Skin of body (tissue), 1 donor: ENCODE measurements at regions not wholly inside any gene's neighbourhood (a gene's known extent, or its start where the extent isn't known, plus 50 kb on each side); places are given as distances from the start of the nearest gene placed in this dataset.

Experiments
- DNase-seq: peaks from one replicate; lab custom pipeline; 2025; lab: John Stamatoyannopoulos, UW

DNA sequence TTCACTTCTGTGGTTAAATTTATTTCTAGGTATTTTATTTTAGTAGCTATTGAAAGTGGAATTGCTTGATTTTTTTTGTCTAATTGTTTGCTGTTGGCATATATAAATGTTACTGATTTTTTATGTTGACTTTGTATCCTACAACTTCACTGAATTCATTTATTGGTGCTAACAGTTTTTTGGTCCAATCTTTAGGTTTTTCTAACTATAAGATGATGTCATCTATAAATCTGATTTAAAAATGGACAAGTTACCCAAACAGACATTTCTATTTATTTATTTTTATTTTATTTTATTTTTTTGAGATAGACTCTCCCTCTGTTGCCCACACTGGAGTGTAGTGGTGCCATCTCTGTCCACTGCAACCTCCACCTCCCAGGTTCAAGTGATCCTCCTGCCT, 162.3 kb downstream of the COX7C start:
- no peak for DNase-seq

DNA sequence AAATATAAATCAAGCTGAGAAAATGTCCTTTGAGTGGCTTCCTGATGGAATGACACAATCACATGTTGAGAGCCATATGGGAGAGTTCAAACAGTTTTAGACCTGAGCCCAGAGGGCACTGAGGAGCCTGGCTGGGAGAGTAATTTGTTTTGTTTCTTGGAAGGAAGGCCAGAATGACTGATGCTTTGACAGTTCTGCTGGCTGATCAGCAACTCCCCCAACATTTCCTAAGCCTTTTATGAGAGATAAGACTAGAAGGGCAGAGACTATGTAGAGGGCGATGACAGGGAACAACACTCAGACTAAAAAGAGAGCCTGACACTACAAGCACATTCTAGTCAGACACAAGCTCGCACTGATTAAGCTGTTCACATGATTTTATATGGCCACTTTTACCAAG, 169.2 kb downstream of the COX7C start:
- DNase-seq: no peak

DNA sequence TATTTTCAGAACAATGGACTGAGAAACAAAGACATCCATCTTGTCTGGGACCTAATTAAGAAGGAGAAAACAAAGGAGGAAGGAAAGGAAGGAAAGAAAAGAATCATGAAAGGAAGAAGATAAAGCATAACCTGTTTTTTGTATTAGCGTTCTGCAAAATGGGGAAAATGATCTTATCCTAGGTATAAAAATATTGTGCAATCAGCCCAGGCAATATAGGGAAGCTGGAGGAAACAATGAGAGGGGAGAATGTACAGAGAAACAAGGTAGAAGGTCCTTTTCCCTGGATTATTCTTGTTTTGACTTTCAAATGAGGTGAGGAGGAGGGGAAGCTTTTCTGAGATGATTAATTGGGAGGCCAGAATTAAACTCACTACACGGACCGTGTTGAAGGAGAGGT, 177.9 kb downstream of the COX7C start:
- no peak for DNase-seq

DNA sequence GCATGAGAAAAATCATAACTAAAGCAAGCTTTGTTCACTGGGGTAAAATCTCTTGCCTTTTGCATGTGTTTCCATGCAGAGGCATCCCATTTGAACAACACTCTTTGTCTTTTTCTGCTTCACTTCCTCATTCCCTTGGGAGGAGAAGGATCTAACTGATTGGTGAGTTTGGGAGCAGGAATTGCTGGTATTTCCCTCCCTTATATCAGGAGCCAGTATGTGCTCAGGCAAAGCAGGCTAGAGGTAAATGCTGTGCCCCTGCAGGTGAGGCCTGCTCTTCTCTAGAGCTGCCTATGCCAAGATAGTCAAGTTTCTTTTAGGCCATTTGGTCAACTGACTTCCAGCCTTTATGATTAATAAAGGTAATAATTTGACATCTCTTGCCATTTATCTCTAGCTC, 179.9 kb downstream of the COX7C start:
- no peak for DNase-seq

DNA sequence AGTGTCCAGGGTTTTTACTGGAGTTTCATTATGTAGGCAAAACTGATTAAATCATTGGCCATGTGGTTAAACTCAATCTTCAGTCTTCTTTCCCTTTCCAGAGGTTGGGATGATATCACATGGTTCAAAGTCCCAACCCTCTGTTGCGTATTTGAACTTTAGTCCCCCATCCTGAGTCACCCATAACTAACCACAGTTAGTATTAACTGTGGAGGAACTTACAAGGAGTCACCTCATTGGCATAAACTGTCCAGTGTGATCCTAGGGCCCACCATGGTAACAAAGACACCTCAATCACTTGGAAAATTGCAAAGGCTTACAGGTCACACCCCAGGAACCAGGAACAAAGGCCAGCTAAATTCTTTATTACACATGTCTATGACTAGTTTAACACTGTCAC, 188.5 kb downstream of the COX7C start:
- no peak for DNase-seq

DNA sequence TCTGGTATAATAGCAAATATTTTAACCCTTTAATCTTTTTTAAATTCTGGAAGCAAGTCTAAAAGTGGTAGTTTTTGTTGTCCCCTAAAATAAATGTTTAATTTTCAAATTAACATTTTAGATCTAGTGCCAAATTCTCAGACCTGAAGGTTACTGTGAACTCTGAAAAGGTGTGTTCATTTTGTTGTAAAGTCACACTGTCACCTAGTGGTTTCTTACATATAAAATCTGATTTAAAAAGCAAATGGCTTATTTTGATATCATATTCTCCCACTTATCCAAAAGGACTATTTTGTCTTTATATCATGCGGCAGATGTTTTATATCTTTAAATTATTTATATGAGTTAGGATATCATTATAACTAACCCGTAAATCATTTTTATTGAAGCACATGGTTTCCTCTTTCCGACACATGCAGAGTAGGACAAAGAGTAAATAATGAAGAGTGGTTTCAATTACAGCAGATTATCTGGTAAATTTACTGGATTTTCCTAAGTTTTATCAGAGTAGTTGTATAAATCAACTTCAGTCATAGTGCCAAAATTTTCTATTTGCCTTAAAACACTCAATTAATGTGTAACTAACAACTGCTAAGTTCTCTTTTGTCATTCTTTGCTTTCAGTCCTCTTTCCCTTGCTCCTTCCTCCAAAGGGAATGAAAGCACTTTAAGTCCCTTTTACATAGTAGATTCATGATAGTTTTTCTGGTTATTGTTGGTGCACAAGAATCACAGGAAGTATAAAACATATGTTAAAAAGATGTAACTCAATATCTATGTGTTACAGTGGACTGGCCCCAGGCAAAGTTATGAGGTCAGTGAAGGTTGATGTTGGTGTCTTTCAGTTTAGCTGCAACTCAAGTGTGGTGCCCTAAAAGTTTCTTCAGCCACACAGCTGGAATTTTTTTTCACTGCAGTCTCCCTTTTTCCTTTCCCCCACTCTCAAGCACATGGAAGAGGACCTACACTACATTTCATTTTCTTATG, 189.6 kb downstream of the COX7C start:
- DNase-seq: peak; percentile 55

DNA sequence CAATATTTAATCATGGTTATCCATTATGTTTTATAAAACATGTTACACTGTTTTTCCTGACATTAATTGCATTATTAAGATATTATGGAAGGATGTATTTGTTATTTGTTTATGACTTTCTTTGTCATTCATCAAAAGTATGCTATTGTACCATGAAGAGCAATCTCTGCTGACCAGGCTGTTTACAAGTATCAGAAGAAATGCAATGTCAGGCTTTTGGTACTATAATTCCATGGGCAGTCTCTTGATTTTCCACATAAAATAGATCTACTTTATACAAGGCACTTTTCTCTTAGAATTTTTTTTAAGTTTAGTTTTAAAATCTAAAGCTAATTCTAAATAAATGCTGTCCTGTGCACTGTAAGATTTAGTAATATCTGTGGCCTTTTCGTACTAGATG, 196.6 kb downstream of the COX7C start:
- no peak for DNase-seq

DNA sequence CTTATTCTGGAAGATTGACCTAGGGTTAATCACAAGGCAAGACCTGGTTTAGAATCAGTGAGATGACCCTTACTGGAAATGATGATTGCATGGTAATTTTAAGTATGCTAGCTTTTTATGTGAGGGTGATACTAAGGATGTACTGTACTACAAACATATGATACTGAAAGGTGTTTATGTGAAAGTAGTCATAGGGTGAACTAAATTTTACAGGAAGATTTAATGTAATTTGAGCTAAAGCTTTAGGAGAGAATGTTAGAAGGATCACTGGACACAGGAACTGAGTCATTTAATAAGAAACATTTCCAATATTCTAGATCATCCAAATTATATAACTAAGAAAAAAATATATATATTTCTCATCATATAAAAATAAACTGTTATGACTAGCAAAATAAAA, 197.2 kb downstream of the COX7C start:
- DNase-seq: no peak

DNA sequence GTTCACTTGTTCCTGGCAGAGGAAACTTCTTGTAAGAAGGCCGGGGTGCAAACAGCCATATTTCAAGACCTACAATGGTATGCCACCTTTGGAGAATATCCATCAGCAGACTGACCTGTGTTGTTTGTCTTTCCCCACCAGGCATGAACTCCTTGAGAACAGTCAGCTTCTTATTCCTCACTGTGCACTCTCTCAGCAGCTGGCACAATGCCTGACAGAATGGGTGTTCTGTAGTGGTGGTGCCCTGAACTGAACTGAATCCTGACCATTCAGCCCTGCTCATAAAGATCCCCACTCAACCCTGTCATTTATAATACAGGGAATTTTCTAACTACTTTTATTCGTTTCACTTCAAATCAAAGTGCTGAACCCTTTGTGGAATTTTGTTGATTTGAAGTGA, 206.9 kb downstream of the COX7C start:
- DNase-seq: no peak

DNA sequence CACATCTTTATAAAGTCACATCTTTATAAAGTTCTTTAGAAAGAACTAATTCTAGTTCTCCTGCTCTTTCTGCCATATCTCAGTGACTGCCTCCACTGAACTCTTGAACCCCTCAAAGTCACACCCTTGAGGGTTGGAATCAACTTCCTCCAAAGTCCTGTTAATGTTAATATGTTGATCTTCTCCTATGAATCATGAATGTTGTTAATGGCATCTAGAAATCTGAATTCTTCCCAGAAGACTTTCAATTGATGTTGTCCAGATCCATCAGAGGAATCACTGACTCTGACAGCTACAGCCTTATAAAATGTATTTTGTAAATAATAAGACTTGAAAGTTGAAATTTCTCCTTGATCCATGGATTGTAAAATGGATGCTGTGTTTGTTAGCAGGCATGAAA, 213.4 kb downstream of the COX7C start:
- DNase-seq: no peak

DNA sequence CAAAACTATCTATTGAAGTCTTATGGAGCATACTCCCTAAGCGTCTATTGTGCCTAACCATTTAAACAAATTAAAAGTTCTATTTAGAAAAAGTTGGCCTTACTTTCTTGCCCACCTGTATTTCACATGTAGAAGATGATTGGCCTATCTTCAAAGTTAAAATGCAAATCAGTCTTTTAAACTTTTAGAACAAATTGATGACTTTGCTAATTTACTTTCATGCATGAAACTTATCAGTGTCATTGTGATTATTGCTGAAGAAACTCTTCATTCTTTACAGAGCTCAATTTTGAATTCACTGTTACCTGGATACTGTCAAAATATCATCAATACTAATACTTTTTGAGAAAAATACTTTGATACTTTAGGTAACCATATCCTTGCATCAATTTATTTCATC, 216.1 kb downstream of the COX7C start:
- DNase-seq: no peak

DNA sequence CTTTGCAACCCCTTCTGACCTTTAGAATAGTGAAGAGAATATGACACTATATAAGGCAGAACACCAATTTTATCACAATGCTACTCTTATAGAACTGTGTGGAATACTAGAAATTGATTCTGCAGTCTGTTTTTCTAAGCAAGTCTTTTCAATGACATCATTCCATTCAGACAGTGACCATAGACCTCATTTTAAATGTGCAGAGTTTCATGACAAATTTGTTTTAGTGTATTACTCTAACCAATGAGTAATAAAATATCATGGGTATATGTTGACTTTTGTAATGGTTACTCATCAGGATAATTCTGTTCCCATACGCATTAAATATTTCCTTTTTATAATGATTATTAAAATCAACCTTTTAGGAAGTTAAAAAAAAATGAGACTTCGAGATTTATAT, 219.9 kb downstream of the COX7C start:
- no peak for DNase-seq

DNA sequence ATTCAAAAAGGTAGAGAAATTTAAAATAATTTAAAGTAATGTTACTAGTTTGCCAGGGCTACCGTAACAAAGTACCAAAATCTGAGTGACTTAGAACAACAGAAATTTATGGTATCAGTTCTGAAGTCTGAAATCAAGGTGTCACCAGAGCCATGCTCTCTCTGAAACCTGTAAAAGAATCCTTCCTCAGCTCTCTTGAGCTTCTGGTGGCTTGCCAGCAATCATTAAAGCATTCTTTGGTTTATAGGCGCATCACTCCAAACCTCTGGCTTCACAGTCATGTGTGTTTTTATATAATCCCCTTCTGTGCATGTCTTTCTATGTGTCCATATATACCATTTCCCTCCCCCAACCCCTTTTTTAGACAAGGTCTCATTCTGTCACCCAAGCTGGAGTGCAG, 220.3 kb downstream of the COX7C start:
- no peak for DNase-seq

DNA sequence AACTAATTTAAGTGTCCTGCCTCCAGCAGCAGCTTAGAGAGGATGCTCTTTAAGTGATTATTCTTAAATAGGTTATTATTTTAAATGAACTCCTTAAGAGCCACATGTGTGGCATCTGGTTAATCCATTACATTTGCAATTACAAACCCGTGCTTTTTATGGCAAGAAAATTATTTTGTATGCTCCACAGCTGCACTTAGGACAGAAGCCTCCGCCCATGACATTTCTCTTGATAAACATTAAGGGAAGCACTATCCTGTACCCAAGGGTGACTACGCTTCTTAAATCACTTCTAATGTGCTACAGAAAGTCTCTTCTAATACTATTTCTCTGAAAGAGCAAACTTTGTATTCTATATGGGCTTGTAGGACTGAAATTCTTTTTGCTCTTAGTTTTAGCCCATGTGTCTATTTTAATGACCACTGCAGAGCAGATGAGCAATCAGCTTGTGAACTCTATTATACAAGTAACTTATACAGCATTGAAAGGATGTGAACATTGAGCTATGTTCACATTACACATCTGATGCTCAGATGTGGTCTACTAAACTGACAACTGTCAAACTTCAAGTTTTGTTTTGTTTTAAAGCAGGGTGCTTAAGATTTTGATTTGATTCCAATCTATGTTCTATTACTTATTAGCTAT, 223.4 kb downstream of the COX7C start:
- DNase-seq: peak; percentile 15

DNA sequence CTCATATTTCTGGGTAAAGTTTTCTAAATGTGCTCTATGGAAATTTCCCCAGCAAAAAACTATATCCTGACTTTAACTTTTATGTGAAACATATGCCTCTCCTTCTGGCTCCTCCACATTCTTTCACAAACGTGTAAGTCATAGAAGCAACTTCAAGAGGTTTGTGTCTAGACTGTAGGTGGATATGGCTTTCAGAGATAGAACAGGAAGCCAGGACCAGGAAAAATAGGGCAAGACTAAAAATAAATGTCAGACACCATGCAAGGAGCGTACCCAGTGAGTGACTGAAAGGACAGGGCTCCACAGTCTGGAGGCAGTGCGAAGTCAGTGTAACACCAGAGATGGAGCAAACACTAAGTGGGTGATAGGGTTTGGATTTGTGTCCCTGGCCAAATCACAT, 240.7 kb downstream of the COX7C start:
- no peak for DNase-seq

DNA sequence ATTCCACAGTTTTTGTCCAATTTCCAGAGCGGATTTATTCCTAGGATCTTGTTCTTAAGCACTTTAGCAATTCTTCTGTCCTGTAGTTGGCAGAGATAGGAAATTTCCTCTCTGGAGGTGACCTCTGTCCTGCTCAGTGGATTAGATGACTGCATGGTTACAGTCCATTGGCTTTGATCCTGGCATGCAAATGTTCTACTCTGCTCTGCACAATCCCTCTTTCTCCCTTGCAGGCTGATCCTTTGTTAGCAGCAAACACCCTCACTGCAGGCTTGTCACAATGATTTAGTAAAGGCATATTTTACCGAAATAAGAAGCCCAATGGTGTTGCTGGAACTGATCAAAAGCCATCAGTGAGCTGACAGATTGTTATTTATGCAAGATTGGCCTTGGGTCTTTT, 243.8 kb downstream of the COX7C start:
- DNase-seq: no peak

DNA sequence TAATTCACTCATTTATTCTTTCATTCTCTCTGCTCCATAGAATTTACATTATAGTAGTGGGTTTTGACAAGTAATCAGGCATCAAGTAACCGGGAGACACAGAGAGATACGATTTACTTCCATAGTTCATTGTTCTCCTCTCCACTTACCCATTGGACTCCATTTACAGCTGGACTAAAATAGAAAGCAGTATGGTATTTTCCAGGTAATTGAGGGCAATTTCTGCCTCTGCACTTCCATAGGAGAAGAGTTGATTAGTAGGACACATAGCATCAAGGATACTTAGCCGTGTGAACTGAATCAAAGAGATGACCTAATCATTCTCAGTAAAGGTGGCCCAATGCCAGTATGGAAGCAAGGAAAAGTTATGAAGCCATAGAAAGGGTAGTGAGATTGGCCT, 244.4 kb downstream of the COX7C start:
- no peak for DNase-seq

DNA sequence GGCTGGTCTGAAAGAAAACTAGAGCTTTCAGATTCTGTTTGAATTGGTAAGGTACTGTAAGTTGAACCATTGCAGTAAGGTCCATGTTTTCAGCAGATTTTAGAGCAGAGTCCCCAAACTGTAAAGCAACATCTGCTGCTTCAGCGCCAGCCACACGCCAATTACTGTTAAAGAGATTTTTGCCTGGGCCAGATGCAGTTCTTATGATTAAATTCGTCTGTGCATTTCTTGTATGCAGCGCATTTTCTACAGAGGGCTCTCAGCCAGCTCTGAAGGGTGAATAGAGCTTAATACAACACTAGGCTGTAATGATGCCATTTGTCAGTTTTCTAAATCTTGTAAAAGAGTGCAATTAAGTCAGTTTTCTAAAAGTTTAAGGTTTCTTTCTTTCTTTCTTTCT, 246.3 kb downstream of the COX7C start:
- DNase-seq: peak; percentile 77

DNA sequence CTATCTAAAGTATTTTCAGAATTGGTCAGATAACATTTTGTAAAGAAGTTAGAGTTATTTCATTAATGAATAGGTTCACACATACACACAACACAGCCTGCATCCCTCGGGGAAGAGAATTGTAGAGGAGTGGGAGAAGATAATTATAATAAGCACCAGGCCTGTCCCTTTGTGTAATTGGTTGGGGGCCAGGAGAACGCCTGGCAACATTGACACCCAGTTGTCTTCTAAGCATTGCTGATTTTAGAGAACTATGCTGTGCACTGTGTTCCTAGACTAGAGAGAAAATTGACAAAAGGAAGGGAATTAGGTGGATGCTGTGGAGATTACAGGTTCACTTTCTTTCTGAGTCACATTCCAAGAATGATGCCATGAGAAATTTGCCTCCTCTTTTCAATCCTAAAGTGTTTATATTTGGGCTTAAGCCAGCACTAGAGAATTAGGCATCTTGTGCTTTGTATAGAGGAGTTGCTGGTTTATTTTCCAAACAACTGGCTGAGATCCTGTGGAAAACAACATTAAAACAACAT, 247.6 kb downstream of the COX7C start:
- DNase-seq: peak; percentile 26

DNA sequence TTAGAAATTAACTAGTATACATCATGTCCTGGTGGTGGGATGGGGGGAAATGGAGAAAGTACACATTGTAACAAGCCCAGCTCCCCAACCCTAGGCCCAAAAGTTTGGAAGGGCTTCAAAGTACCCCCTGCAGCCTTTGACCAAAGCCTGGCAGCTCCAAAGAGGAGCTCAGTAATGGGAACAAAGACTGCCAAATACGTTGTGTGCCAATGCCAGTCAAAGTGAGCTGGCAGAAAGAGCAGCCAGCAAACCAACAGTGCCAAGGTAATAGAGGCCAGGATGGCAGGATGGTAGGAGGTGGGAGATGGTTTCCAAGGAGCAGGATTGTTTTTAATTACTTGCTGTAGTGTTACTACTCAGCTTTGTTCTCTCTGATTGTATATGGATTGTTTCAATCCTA, 248.3 kb downstream of the COX7C start:
- no peak for DNase-seq

DNA sequence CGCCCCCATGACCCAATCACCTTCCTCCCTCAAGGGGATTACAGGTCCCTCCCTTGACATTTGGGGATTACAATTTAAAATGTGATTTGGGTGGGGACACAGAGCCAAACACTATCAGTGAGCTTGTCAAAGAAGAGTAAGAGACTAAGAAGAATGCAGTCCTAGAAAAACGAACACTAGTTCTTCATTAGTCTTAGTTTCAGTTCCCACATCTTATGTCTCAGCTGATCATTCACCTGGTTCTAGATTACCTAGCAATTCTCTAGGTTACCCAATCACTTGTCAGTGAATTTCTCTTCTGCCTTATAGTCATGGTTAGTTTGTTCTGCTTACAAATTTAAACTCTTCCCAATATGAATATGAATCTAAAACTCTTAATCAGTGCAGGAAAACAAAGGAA, 251.5 kb downstream of the COX7C start:
- no peak for DNase-seq

DNA sequence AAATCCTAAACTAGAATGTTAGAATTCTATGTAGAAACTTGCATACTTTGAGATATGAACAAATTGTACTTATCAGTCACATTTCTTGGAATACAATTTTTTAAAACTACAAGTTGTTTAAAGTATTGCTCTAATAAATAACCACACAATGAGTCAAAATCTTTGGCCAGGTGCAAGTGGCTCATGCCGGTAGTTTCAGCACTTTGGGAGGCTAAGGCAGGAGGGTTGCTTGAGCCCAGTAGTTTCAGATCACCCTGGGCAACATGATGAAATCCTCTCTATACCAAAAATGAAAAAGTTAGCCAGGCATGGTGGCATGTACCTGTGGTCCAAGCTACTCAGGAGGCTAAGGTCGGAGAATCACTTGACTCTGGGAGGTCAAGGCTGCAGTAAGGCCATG, 257.8 kb downstream of the COX7C start:
- no peak for DNase-seq

DNA sequence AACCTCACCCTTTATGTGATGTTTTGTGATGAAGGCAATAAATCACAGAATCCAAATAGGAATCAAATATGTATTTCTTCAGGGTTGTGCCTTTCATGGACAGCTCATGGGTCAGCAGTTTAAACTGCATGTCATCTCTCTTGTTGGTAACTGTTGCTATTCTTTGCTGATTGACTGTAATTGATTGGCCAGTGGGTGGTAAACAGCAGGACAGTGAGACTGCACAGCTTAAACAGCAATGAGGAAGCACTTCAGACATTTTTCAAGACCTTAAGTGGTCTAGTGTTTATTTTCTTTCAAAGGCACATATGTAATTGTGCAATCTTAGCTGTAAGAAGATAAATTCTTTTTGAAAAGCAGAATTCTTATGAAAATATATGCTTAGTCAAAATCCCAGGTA, 260.5 kb downstream of the COX7C start:
- no peak for DNase-seq
